Upper lobe of left lung (tissue), 4 donors: ENCODE measurements at regions not wholly inside any gene's neighbourhood (a gene's known extent, or its start where the extent isn't known, plus 50 kb on each side); places are given as distances from the start of the nearest gene placed in this dataset.

ENCODE experiments used
- CTCF ChIP-seq, 6 experiments: fragments of 450-650 bp in 4 of 6; fragments of 200-600 bp in 2 of 6; sonication (generic) in 2 of 6; IDR thresholded peaks; one replicate each; pipeline ENCODE4 v1.5.1; 2016 to 2019; ENCODE audit warnings: antibody characterized with exemption in 6 of 6
- POLR2AphosphoS5 ChIP-seq, 2 donors: sonication (generic); formaldehyde crosslinking; IDR thresholded peaks; one replicate each; pipeline ENCODE4 v1.5.1; 2017; ENCODE audit warnings: antibody characterized with exemption in 2 of 2

GRCh38 chr12:28996688-28997087 is 152.4 kb upstream of the FAR2 start:
- TF ChIP-seq CTCF (IDR thresholded peaks at IDR 0.05) (no peak), POLR2AphosphoS5 (IDR thresholded peaks at IDR 0.05) (no peak)
